Keratinocyte (primary cell): ENCODE measurements at regions not wholly inside any gene's neighbourhood (a gene's known extent, or its start where the extent isn't known, plus 50 kb on each side); places are given as distances from the start of the nearest gene placed in this dataset.

ENCODE experiments used
- DNase-seq: peaks from one replicate; pipeline ENCODE4 v3.0.0-alpha.2; 2011; ENCODE audit warnings: low read depth, missing footprints, low spot score
- FAIRE-seq: peaks from 2 replicates; lab custom pipeline; 2011; peaks lifted over from hg19 to GRCh38; lab: Jason Lieb, UNC
- H2AFZ ChIP-seq: 2 replicates; pipeline ENCODE4 v1.6.0; 2012; ENCODE audit warnings: low read length, control low read depth, inconsistent platforms; ENCODE audit not compliant: control insufficient read depth
- H3K27ac ChIP-seq: 2 replicates; pipeline ENCODE4 v1.5.1; 2011; ENCODE audit warnings: low read length; ENCODE audit not compliant: control insufficient read depth, insufficient read depth
- H3K27me3 ChIP-seq: 3 replicates; pipeline ENCODE4 v1.6.0; 2011; ENCODE audit warnings: low read length; ENCODE audit not compliant: control insufficient read depth, insufficient read depth; ENCODE audit errors: extremely low read depth
- H3K36me3 ChIP-seq, 2 experiments: 2 replicates in 1 of 2; 3 replicates in 1 of 2; pipeline ENCODE4 v1.5.1; 2011; ENCODE audit warnings: low read length in 2 of 2, mild to moderate bottlenecking in 1 of 2; ENCODE audit not compliant: control insufficient read depth in 2 of 2, insufficient read depth in 2 of 2; ENCODE audit errors: extremely low read depth in 1 of 2
- H3K4me1 ChIP-seq: 3 replicates; pipeline ENCODE4 v1.5.1; 2011; ENCODE audit warnings: low read length; ENCODE audit not compliant: control insufficient read depth, insufficient read depth; ENCODE audit errors: extremely low read depth
- H3K4me2 ChIP-seq: 3 replicates; pipeline ENCODE4 v1.6.0; 2011; ENCODE audit warnings: low read depth, low read length; ENCODE audit not compliant: control insufficient read depth, insufficient read depth; ENCODE audit errors: extremely low read depth
- H3K4me3 ChIP-seq, 3 experiments: fragments of 200-600 bp in 1 of 3; sonication (generic) in 1 of 3; 2 replicates in 2 of 3; 3 replicates in 1 of 3; pipeline ENCODE4 v1.5.1; 2011 to 2016; ENCODE audit warnings: low read length in 3 of 3, mild to moderate bottlenecking in 3 of 3, control low read depth in 2 of 3, inconsistent platforms in 1 of 3, low read depth in 1 of 3, mixed read lengths in 1 of 3, mixed run types in 1 of 3, moderate library complexity in 1 of 3; ENCODE audit not compliant: control insufficient read depth in 2 of 3, insufficient read depth in 2 of 3; ENCODE audit errors: extremely low read depth in 1 of 3
- H3K79me2 ChIP-seq: 2 replicates; pipeline ENCODE4 v1.6.0; 2012; ENCODE audit warnings: low read length; ENCODE audit not compliant: control insufficient read depth, insufficient read depth
- H3K9ac ChIP-seq: 3 replicates; pipeline ENCODE4 v1.6.0; 2011; ENCODE audit warnings: low read length; ENCODE audit not compliant: control insufficient read depth, insufficient read depth; ENCODE audit errors: extremely low read depth
- H3K9me1 ChIP-seq: 3 replicates; pipeline ENCODE4 v1.6.0; 2011; ENCODE audit warnings: low read length; ENCODE audit not compliant: control insufficient read depth, insufficient read depth; ENCODE audit errors: extremely low read depth
- H3K9me3 ChIP-seq: 2 replicates; pipeline ENCODE4 v1.5.1; 2012; ENCODE audit warnings: low read depth, low read length; ENCODE audit not compliant: control insufficient read depth
- H4K20me1 ChIP-seq: 3 replicates; pipeline ENCODE4 v1.6.0; 2011; ENCODE audit warnings: low read length; ENCODE audit not compliant: control insufficient read depth, insufficient read depth; ENCODE audit errors: extremely low read depth
- EZH2 ChIP-seq: IDR thresholded peaks from one replicate; pipeline ENCODE4 v1.6.1; 2012; ENCODE audit warnings: inconsistent platforms, mild to moderate bottlenecking, low read length, moderate library complexity
- dilution Hi-C: fragments of 300-500 bp; cut with MboI; formaldehyde crosslinking; loops from one replicate; pipeline ENCODE4 v1.7.0; 2020; ENCODE audit warnings: low sequenced_read_pairs; ENCODE audit not compliant: extremely low pct_ligation_motif_present
- TF ChIP-seq, protein P1 (sequence below), 3 experiments: IDR thresholded peaks in 1 of 3; conservative IDR thresholded peaks in 1 of 3; optimal IDR thresholded peaks in 1 of 3; 2 replicates in 2 of 3; 3 replicates in 1 of 3; pipeline versions ENCODE3 to v1.5.1; 2011; ENCODE audit warnings: low read length in 3 of 3, mild to moderate bottlenecking in 3 of 3, moderate library complexity in 2 of 3, control low read depth in 1 of 3, inconsistent platforms in 1 of 3; ENCODE audit not compliant: insufficient read depth in 2 of 3; ENCODE audit errors: extremely low read depth in 1 of 3

DNA sequence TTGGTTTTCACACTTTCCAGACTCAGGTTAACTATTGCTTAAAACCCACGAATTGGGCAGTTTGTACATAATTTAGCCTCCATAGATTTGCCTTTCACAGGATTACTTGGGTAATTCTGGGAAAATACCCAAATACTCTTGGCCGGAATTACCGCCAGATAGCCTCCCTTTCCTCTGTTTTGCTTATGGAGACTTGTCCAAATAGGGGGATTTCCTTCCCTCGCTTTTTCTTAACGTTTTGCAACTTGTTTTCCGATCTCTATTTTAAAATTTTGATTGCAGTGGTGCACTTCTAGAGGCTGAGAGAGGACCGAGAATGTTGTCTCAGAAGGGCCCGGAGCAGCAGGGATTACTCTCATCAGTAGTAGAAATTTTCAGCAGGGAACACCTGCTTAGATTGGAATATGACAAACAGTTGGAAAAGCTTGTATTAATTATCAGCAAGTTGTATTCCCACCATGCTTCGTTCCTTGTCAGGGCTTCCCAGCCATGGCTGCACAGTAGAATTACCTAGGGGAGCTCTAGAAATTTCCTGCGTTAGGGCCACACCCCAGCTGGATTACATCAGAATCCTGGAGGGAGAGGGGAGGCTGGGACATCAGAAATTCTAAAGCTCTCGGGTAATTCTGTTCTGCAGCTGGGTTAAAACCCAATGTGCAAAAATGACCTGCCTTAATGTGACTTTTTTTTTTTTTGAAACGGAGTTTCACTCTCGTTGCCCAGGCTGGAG is 329.1 kb downstream of the SH3GL2 start:
- peaks cover 27% of the 10 kb centered on the region for H3K27me3 ChIP-seq

DNA sequence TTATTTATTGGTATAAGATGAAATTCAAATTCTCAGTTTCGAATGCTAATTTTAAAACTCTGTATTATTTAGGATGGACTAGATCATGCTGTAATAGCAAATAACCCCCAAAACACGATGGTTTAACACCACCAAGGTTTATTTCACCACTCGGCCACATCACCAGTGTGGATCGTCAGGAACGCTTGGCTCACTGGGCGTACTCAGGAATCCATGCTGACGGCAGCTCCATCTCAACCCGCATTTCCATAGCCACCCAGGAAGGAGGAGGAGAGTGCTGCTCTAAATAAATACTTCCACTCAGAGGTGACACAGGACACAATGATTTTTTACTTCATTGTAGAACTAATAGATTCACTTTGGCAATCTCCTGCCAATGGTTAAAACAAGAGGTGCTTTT is 347.4 kb downstream of the SH3GL2 start:
- TF ChIP-seq EZH2 = no peak
- TF ChIP-seq, protein P1, sequence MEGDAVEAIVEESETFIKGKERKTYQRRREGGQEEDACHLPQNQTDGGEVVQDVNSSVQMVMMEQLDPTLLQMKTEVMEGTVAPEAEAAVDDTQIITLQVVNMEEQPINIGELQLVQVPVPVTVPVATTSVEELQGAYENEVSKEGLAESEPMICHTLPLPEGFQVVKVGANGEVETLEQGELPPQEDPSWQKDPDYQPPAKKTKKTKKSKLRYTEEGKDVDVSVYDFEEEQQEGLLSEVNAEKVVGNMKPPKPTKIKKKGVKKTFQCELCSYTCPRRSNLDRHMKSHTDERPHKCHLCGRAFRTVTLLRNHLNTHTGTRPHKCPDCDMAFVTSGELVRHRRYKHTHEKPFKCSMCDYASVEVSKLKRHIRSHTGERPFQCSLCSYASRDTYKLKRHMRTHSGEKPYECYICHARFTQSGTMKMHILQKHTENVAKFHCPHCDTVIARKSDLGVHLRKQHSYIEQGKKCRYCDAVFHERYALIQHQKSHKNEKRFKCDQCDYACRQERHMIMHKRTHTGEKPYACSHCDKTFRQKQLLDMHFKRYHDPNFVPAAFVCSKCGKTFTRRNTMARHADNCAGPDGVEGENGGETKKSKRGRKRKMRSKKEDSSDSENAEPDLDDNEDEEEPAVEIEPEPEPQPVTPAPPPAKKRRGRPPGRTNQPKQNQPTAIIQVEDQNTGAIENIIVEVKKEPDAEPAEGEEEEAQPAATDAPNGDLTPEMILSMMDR (optimal IDR thresholded peaks at IDR 0.05 in 1 of 3, IDR thresholded peaks at IDR 0.05 in 1 of 3, conservative IDR thresholded peaks at IDR 0.05 in 1 of 3; ENCODE audit: extremely low read depth in 1 of 3, insufficient read depth in 2 of 3, low read length in 3 of 3) = no peak
- FAIRE-seq = no peak
- Histone ChIP-seq H3K4me2 (no peak overlapping the region), H3K36me3 (no peaks in the 10 kb centered on the region), H3K79me2 (no peaks in the 10 kb centered on the region), H3K4me3 (no peak overlapping the region), H3K9me1 (no peaks in the 10 kb centered on the region), H3K27me3 (no peaks in the 10 kb centered on the region), H3K9me3 (no peaks in the 10 kb centered on the region), H3K9ac (no peak overlapping the region), H2AFZ (no peak overlapping the region), H3K4me1 (no peaks in the 10 kb centered on the region), H4K20me1 (no peaks in the 10 kb centered on the region), H3K27ac (no peak overlapping the region)
- DNase-seq = no peak
- dilution Hi-C loops = no loop called here

More for the DNA sequence above, 329.1 kb downstream of the SH3GL2 start:
- Histone ChIP-seq H3K9me3 (no peaks in the 10 kb centered on the region), H3K27ac (no peak overlapping the region), H3K79me2 (no peaks in the 10 kb centered on the region), H3K4me2 (no peak overlapping the region), H4K20me1 (no peaks in the 10 kb centered on the region), H3K36me3 (no peaks in the 10 kb centered on the region), H3K4me1 (no peaks in the 10 kb centered on the region), H3K9ac (no peak overlapping the region), H3K4me3 (no peak overlapping the region), H3K9me1 (no peaks in the 10 kb centered on the region), H2AFZ (no peak overlapping the region)
- FAIRE-seq (no peak), DNase-seq (no peak)
- dilution Hi-C loops = no loop called here
- no peak for TF ChIP-seq EZH2
- TF ChIP-seq, protein P1 (optimal IDR thresholded peaks at IDR 0.05 in 1 of 3, IDR thresholded peaks at IDR 0.05 in 1 of 3, conservative IDR thresholded peaks at IDR 0.05 in 1 of 3; ENCODE audit: extremely low read depth in 1 of 3, insufficient read depth in 2 of 3, low read length in 3 of 3) = no peak
